Esophagus (tissue), 2 donors: ENCODE measurements at regions not wholly inside any gene's neighbourhood (a gene's known extent, or its start where the extent isn't known, plus 50 kb on each side); places are given as distances from the start of the nearest gene placed in this dataset.

Experiments
- H3K27ac ChIP-seq, 2 donors: one replicate each; pipeline ENCODE4 v1.5.1; 2013; ENCODE audit warnings: low read depth in 2 of 2, mild to moderate bottlenecking in 2 of 2, inconsistent platforms in 1 of 2, low read length in 1 of 2, moderate library complexity in 1 of 2
- H3K27me3 ChIP-seq, 2 donors: one replicate each; pipeline ENCODE4 v1.6.1; 2013; ENCODE audit warnings: low read length in 2 of 2, control low read depth in 1 of 2, mild to moderate bottlenecking in 1 of 2; ENCODE audit not compliant: insufficient read depth in 2 of 2, control insufficient read depth in 1 of 2
- H3K36me3 ChIP-seq, 2 donors: one replicate each; pipeline ENCODE4 v1.6.1; 2013; ENCODE audit warnings: low read length in 1 of 2; ENCODE audit not compliant: control insufficient read depth in 2 of 2, insufficient read depth in 2 of 2
- H3K4me1 ChIP-seq, 2 donors: one replicate each; pipeline ENCODE4 v1.6.1; 2013; ENCODE audit warnings: low read length in 1 of 2; ENCODE audit not compliant: control insufficient read depth in 2 of 2, insufficient read depth in 2 of 2
- H3K4me3 ChIP-seq, 2 donors: one replicate each; pipeline ENCODE4 v1.5.1; 2013; ENCODE audit warnings: low read length in 2 of 2, mild to moderate bottlenecking in 2 of 2, low read depth in 1 of 2, moderate library complexity in 1 of 2
- H3K9me3 ChIP-seq, 2 donors: one replicate each; pipeline ENCODE4 v1.6.1; 2013; ENCODE audit warnings: mild to moderate bottlenecking in 2 of 2, low read depth in 1 of 2, low read length in 1 of 2, moderate library complexity in 1 of 2; ENCODE audit not compliant: control insufficient read depth in 2 of 2, insufficient read depth in 1 of 2
- WGBS, 2 donors: extraction: QIAGEN DNeasy Blood & Tissue Kit; methylation state at CpG; one replicate each; pipeline ENCODE4 v1.1.7; 2013; 5-methylcytosine and 5-hydroxymethylcytosine counted together
- donor health status: healthy with polysubstance abuse.
- donor health status: Bipolar disorder and iron deficiency.

DNA sequence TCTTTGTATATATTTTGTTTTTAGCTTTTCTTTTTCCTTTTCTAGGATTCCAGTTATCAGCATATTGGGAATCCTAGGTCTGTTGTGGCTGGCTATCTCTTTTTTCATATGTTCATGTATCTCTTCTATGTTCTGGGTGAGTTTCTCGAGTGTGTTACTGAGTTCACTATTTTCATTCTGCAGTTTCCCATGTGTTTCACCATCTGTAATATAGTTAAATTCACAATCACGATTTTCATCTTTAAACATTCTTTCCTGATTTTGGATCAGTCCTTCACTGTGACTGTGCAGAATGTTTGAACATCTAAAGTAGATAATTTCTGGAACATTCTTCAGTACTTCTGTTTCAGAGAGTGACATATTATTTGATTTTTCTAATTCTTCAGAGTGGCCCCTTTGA, 862.1 kb downstream of the OLFM4 start:
- WGBS, 2 donors = 62 to 68% methylated on average over 2 of the region's 2 CpGs
- Histone ChIP-seq H3K4me1 (no peaks in the 10 kb centered on the region), H3K9me3 (no peaks in the 10 kb centered on the region), H3K4me3 (no peak overlapping the region), H3K27ac (no peak overlapping the region), H3K27me3 (no peaks in the 10 kb centered on the region), H3K36me3 (no peaks in the 10 kb centered on the region)

DNA sequence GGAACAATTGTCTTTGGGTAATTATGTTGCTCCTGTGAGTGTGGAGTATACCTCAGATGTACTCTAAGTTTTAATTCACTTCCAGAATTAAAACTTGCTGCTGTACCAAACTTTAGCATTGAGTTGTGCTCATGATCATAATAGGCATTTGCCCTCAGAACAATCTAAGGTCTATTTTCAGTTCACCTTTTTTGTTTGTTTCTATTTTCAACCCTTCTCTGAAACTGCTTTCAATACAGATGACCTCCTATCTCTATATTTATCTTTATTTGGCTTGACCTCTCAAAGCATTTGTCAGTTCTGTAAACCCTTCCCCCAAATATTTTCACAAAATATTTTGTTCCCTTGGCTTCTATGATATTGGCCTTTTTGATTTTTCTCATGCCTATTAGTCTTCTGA, 873.0 kb downstream of the OLFM4 start:
- Histone ChIP-seq H3K27ac (no peak overlapping the region), H3K36me3 (no peaks in the 10 kb centered on the region), H3K4me3 (no peak overlapping the region), H3K27me3 (no peaks in the 10 kb centered on the region), H3K9me3 (no peaks in the 10 kb centered on the region), H3K4me1 (no peaks in the 10 kb centered on the region)

DNA sequence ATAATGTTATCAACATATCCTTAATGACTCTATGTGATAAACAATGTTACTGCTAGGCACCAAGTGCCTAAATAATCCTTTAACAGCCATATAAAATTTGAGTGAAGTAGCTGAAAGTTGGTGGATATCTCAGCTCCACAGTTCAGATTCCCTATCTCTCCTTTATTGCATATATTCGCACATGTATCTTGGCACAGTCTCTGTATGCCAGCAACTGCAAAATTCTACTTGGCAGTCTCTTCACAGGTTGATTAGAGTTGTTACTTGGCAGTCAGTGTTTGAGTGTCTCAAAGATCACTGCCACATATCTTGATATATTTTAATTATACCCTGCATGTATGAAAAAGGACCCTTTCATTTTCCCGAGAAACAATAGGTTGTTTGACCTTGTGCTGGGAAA, 879.3 kb downstream of the OLFM4 start:
- H3K27me3 ChIP-seq = no peaks in the 10 kb centered on the region
- no peaks in the 10 kb centered on the region for H3K4me1 ChIP-seq
- WGBS, 2 donors = 61 to 71% methylated on average over 2 of the region's 2 CpGs
- H3K4me3 ChIP-seq = no peak overlapping the region
- H3K27ac ChIP-seq = no peak overlapping the region
- H3K36me3 ChIP-seq = no peaks in the 10 kb centered on the region
- H3K9me3 ChIP-seq = no peaks in the 10 kb centered on the region

DNA sequence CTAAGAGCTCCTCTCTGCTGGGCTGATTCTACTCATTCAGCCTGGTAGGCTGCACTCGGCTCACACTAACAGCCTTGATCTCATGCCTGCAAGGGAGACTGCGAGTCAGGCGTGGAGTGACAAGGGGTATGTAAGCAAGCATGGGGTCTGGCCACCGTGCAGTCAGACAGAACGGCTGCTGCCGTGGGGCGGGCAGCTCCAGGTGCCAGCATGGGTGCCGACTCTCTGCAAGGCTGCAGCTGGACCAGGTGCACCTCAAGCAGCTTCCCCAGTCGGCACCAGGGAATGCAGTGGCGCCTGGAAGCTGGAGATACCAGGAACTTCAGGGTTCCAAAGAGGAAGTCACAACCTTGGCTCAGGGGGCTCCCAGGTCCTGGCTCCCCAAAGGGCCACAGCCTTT, 892.3 kb downstream of the OLFM4 start:
- no peaks in the 10 kb centered on the region for H3K4me1 ChIP-seq
- 82 to 85% methylated on average over 10 of the region's 10 CpGs for WGBS, 2 donors

DNA sequence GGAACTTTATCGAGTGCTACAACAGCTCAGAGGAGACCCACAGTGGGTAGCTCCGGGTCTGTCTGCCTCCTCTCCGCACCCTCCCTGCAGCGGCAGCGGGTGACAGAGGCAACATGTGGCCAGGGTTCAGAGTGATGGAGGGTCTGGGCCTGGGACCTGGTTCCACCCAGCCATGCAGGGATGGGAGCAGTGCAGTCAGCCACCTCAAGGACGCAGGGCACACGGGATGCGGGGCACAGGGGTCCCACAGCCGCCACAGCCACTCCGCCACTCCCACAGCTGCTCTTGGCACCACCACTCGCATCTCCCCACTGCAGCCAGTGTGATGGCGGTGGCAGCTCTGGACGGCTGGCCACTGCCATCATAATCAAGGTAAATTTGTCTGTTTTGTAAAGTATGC, 892.9 kb downstream of the OLFM4 start:
- Histone ChIP-seq H3K27ac (no peak overlapping the region), H3K4me3 (no peak overlapping the region), H3K9me3 (peaks cover 0 to 2% of the 10 kb centered on the region in 2 donors), H3K4me1 (no peaks in the 10 kb centered on the region), H3K36me3 (no peaks in the 10 kb centered on the region), H3K27me3 (no peaks in the 10 kb centered on the region)
- 83 to 92% methylated on average over 13 of the region's 13 CpGs for WGBS, 2 donors

More for the DNA sequence above, 892.3 kb downstream of the OLFM4 start:
- no peaks in the 10 kb centered on the region for H3K36me3 ChIP-seq
- no peak overlapping the region for H3K4me3 ChIP-seq
- H3K27ac ChIP-seq = no peak overlapping the region
- no peaks in the 10 kb centered on the region for H3K27me3 ChIP-seq
- peaks cover 0 to 2% of the 10 kb centered on the region in 2 donors for H3K9me3 ChIP-seq

DNA sequence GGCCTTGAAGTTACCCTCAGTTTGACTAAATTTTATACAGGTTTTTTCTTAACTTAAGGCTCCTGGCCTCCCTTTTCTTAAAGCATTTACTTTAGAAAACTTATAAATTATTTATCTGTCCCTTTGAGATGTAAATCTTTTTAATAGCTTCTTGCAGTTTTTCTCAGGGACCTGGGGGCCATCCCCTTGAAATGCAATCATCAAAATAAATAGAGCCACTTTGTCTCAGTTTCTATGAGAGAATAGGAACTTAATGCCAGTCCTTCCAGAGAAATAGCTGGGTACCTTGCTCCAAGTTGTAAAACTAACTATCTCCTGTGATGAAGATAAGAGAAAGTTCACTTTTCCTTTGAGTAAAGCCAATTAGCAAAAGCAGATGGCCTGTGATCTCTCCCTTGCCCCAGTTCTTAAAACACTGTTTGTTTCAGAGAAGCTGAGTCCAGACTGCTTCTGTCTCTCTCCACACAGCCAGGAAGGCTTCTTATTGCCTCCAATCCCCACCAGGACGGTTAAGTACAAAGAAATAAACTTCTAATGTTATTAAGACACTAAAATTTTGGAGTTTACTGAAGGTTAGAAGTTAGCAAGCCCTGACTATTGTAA, 913.1 kb downstream of the OLFM4 start:
- H3K27me3 ChIP-seq = no peaks in the 10 kb centered on the region
- no peak overlapping the region for H3K4me3 ChIP-seq
- H3K9me3 ChIP-seq = no peaks in the 10 kb centered on the region
- H3K36me3 ChIP-seq = no peaks in the 10 kb centered on the region
- H3K4me1 ChIP-seq = no peaks in the 10 kb centered on the region
- 0 to 49% methylated on average over 1 of the region's 1 CpG for WGBS, 2 donors
- no peak overlapping the region for H3K27ac ChIP-seq

DNA sequence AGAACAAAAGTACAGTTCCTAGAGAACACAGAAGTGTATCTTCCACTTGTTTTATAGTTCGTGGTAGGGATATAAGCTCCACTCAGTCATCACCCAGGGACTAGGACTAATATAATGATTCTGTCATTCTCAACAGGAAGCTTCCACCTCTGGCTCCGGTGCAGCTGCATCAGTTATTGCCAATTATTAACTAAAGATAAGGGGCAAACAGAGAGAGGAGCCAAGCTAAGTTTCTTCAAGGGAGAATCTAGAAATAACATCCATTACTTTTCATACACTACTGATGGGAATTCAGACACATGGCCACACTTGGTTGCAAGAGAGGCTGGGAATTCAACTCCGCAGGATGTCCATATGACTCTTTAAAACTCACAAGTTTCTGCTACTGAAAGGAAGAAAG, 917.9 kb downstream of the OLFM4 start:
- no peaks in the 10 kb centered on the region for H3K27me3 ChIP-seq

DNA sequence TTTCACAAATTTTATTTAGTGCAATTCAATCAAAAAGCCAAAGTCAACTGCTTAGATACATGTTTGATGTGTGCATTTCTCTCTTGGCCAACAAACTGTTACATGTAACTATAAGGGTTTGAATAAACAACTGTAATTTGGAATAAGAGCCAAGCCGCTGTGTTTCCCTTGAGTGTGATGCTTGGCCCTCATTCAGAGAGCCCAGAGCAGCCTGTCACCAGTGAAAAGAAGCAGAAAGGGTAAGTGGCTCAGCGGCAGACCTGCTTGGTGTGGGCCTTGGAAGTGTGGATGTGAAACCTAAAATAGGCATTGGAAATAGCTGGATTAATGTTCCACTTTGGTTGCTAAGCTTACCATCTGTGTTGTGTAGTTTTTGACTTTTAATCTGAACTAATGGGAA, 924.6 kb downstream of the OLFM4 start:
- no peak overlapping the region for H3K27ac ChIP-seq
- no peaks in the 10 kb centered on the region for H3K36me3 ChIP-seq
- no peaks in the 10 kb centered on the region for H3K27me3 ChIP-seq
- WGBS, 2 donors = 49 to 62% methylated on average over 2 of the region's 2 CpGs
- no peaks in the 10 kb centered on the region for H3K9me3 ChIP-seq
- no peak overlapping the region for H3K4me3 ChIP-seq
- H3K4me1 ChIP-seq = no peaks in the 10 kb centered on the region

More for the DNA sequence above, 917.9 kb downstream of the OLFM4 start:
- H3K4me1 ChIP-seq = no peaks in the 10 kb centered on the region
- H3K36me3 ChIP-seq = no peaks in the 10 kb centered on the region
- no peak overlapping the region for H3K4me3 ChIP-seq
- H3K9me3 ChIP-seq = no peaks in the 10 kb centered on the region
- no peak overlapping the region for H3K27ac ChIP-seq
- WGBS, 2 donors = 55 to 56% methylated on average over 3 of the region's 3 CpGs
